ENCODE measurements at regions not wholly inside any gene's neighbourhood (a gene's known extent, or its start where the extent isn't known, plus 50 kb on each side); places are given as distances from the start of the nearest gene placed in this dataset.

- TF ChIP-seq KDM2B (CRISPR knock-in tag; IDR thresholded peaks at IDR 0.05), result no peak
- TF ChIP-seq HMGN3 (IDR thresholded peaks at IDR 0.05; ENCODE audit: borderline replicate concordance, extremely low read depth, insufficient read length, low read depth, low read length), result no peak
- no peak for TF ChIP-seq POLR2G (IDR thresholded peaks at IDR 0.05; ENCODE audit: low read depth, low read length)
- TF ChIP-seq SMARCC2 (IDR thresholded peaks at IDR 0.05; ENCODE audit: low read depth), result no peak
- TF ChIP-seq, protein P1, sequence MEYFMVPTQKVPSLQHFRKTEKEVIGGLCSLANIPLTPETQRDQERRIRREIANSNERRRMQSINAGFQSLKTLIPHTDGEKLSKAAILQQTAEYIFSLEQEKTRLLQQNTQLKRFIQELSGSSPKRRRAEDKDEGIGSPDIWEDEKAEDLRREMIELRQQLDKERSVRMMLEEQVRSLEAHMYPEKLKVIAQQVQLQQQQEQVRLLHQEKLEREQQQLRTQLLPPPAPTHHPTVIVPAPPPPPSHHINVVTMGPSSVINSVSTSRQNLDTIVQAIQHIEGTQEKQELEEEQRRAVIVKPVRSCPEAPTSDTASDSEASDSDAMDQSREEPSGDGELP (CRISPR knock-in tag; IDR thresholded peaks at IDR 0.05; ENCODE audit: borderline replicate concordance), result no peak
Measured at GRCh38 chr14:53333809-53334208, 180.7 kb upstream of the DDHD1 start (continued).

- no peak overlapping the region for H3K4me2 ChIP-seq (ENCODE audit: insufficient read depth, low read length)
- no peak for ATAC-seq
- no peak for FAIRE-seq
- no peaks in the 10 kb centered on the region for H3K4me1 ChIP-seq (replicated peaks in 1 of 2; ENCODE audit: control insufficient read depth in 2 of 2, insufficient read depth in 2 of 2, low read length in 2 of 2)
- H3K9ac ChIP-seq (ENCODE audit: insufficient read depth in 1 of 2, low read depth in 2 of 2, low read length in 2 of 2), result no peak overlapping the region
- DNase-seq (ENCODE audit: extremely low read depth in 1 of 4, low spot score in 3 of 4), result no peak
- no peaks in the 10 kb centered on the region for H3K36me3 ChIP-seq (ENCODE audit: control insufficient read depth, insufficient read depth, low read length)
- peaks cover 3% of the 10 kb centered on the region for H3K9me1 ChIP-seq (ENCODE audit: control insufficient read depth, insufficient read depth, low read length)
- no peaks in the 10 kb centered on the region for H3K27me3 ChIP-seq (ENCODE audit: control insufficient read depth in 2 of 2, insufficient read depth in 2 of 2, low read length in 2 of 2)
- WGBS (ENCODE audit: insufficient coverage, low coverage, missing lambda C conversion rate), result 17% methylated on average over 1 of the region's 1 CpG
- BruUV-seq (replicated peaks), result no TSS peak
- H4K20me1 ChIP-seq (replicated peaks; ENCODE audit: control insufficient read depth, insufficient read depth, low read length), result no peaks in the 10 kb centered on the region
- H3K79me2 ChIP-seq (ENCODE audit: control insufficient read depth, insufficient read depth, low read length), result no peaks in the 10 kb centered on the region
- in situ Hi-C loops (cut with MboI), result no loop called here
- H2AFZ ChIP-seq (ENCODE audit: low read depth, low read length), result no peak overlapping the region
- ChIA-PET POLR2A (no interaction called here), CTCF (ENCODE audit: low intra/inter-chr PET ratio) (no interaction called here)
- H3K27ac ChIP-seq (ENCODE audit: extremely low read depth, low read depth, low read length), result no peak overlapping the region
- no peak overlapping the region for H3K4me3 ChIP-seq
- intact Hi-C loops (cut with micrococcal nuclease), result no loop called here
- no peaks in the 10 kb centered on the region for H3K9me3 ChIP-seq (replicated peaks; ENCODE audit: control insufficient read depth, insufficient read depth, low read depth, low read length)
- TF ChIP-seq HMG20B (CRISPR knock-in tag; IDR thresholded peaks at IDR 0.05), result no peak
- TF ChIP-seq SRSF3 (IDR thresholded peaks at IDR 0.05; ENCODE audit: insufficient read depth, low read length), result no peak
- no peak for TF ChIP-seq KLF16 (IDR thresholded peaks at IDR 0.05)
- no peak for TF ChIP-seq HDAC6 (IDR thresholded peaks at IDR 0.05; ENCODE audit: low read depth, low read length)
- TF ChIP-seq, protein P2, sequence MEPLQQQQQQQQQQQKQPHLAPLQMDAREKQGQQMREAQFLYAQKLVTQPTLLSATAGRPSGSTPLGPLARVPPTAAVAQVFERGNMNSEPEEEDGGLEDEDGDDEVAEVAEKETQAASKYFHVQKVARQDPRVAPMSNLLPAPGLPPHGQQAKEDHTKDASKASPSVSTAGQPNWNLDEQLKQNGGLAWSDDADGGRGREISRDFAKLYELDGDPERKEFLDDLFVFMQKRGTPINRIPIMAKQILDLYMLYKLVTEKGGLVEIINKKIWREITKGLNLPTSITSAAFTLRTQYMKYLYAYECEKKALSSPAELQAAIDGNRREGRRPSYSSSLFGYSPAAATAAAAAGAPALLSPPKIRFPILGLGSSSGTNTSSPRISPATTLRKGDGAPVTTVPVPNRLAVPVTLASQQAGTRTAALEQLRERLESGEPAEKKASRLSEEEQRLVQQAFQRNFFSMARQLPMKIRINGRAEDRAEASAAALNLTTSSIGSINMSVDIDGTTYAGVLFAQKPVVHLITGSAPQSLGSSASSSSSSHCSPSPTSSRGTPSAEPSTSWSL (CRISPR knock-in tag; IDR thresholded peaks at IDR 0.05; ENCODE audit: borderline replicate concordance), result no peak
- no peak for TF ChIP-seq MIER1 (IDR thresholded peaks at IDR 0.05; ENCODE audit: low read depth)
- TF ChIP-seq SOX6 (IDR thresholded peaks at IDR 0.05), result no peak
- TF ChIP-seq, protein P3, sequence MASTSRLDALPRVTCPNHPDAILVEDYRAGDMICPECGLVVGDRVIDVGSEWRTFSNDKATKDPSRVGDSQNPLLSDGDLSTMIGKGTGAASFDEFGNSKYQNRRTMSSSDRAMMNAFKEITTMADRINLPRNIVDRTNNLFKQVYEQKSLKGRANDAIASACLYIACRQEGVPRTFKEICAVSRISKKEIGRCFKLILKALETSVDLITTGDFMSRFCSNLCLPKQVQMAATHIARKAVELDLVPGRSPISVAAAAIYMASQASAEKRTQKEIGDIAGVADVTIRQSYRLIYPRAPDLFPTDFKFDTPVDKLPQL (IDR thresholded peaks at IDR 0.05; ENCODE audit: extremely low read depth, insufficient read length), result no peak
- no peak for TF ChIP-seq KLF6 (CRISPR knock-in tag; IDR thresholded peaks at IDR 0.05; ENCODE audit: borderline replicate concordance)
- TF ChIP-seq ZNF12 (CRISPR knock-in tag; IDR thresholded peaks at IDR 0.05), result no peak
- no peak for TF ChIP-seq KAT8 (IDR thresholded peaks at IDR 0.05; ENCODE audit: low read depth)
- no peak for TF ChIP-seq POLR2B (IDR thresholded peaks at IDR 0.05; ENCODE audit: low read depth, partially characterized antibody)
- no peak for TF ChIP-seq SMARCA4 (IDR thresholded peaks at IDR 0.05)
- no peak for TF ChIP-seq SP2 (IDR thresholded peaks at IDR 0.05; ENCODE audit: extremely low read depth, low read depth, low read length, poor library complexity, severe bottlenecking)
Measured at GRCh38 chr14:53331921-53332320, 178.8 kb upstream of the DDHD1 start.
